ENCODE measurements at regions not wholly inside any gene's neighbourhood (a gene's known extent, or its start where the extent isn't known, plus 50 kb on each side); places are given as distances from the start of the nearest gene placed in this dataset.

DNA sequence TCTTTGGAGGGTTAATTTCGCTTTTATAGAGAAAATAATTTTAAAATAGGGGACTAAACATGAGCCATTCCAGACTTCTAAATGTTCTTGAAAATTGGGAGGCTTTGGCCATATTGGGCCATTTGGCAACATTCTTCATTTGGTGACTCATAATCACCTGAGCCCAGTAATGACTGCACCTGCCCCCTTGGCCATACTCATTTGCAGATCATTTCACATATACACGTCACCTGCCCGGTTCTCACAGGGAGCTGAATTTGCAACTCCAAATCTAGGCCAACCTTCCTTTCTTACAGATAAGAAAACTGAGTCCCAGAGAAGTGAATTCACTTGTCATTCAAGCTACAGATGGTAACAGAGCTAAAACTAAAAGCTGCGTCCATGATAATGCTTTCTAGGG lies 289.7 kb downstream of the EPHA4 start:
- TF ChIP-seq, protein P1, sequence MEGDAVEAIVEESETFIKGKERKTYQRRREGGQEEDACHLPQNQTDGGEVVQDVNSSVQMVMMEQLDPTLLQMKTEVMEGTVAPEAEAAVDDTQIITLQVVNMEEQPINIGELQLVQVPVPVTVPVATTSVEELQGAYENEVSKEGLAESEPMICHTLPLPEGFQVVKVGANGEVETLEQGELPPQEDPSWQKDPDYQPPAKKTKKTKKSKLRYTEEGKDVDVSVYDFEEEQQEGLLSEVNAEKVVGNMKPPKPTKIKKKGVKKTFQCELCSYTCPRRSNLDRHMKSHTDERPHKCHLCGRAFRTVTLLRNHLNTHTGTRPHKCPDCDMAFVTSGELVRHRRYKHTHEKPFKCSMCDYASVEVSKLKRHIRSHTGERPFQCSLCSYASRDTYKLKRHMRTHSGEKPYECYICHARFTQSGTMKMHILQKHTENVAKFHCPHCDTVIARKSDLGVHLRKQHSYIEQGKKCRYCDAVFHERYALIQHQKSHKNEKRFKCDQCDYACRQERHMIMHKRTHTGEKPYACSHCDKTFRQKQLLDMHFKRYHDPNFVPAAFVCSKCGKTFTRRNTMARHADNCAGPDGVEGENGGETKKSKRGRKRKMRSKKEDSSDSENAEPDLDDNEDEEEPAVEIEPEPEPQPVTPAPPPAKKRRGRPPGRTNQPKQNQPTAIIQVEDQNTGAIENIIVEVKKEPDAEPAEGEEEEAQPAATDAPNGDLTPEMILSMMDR (IDR thresholded peaks at IDR 0.05 in 4 of 5, conservative IDR thresholded peaks at IDR 0.05 in 1 of 5) = no peak
- no peak for TF ChIP-seq POLR2A (IDR thresholded peaks at IDR 0.05)

All from gastrocnemius medialis (tissue), 4 donors.